GM19467 (cell line): ENCODE measurements at regions not wholly inside any gene's neighbourhood (a gene's known extent, or its start where the extent isn't known, plus 50 kb on each side); places are given as distances from the start of the nearest gene placed in this dataset.
A peak's percentile ranks its signal among the peaks of the same experiment; 100 is the strongest.
"Not testable (repeated sequence)": the region's sequence is repeated elsewhere in the genome, so short reads cannot be mapped to it uniquely, and the experiment has no call there.

ENCODE experiments used
- ATAC-seq: cut with Tn5 transposase; IDR thresholded peaks from one replicate; pipeline ENCODE4 v1.9.1; 2021; ENCODE audit warnings: mild to moderate bottlenecking, moderate library complexity; ENCODE audit not compliant: unreplicated experiment

GRCh38 chr6:170087941-170088581, 202.8 kb downstream of the DLL1 start:
- ATAC-seq, result peak; percentile 53

GRCh38 chr6:170087421-170087780, 203.5 kb downstream of the DLL1 start:
- not testable (repeated sequence) for ATAC-seq

DNA sequence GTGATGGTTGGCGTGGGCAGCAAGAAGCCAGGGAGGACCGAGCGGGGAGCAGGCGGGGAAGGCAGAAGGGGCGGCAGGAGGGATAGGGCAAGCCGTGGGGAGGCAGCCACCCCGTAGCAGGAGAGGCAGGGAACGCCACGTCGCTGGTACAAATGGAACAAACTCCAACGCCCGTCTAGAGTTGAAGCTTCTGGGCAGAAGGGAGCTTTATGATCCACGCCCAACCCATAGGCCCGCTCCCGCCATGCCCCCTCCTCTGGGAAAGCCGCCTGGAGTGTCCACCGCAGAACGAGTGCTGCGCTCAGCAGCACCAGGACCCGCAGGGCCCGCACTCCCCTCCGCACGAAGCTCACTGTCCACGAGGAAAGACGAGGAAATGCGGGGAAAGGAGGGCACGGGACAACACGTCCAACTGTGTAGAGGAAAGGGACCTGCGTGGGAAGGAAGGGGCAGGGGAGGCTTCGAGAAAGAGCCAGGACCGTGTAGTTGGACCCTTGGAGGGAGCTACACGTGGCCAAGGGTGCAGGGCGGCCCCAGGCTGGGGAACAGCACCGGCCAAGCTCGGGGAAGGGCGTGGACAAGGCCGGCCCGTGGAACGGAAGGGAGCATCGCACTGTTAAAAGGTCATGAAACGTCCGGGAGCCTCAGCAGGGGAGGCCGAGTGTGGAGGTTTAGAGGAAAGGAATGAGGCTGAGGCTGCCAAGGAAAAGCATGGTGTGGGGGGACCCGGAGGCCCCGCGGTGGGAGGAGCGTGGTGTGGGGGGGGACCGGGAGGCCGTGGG, 204.0 kb downstream of the DLL1 start:
- no peak for ATAC-seq

DNA sequence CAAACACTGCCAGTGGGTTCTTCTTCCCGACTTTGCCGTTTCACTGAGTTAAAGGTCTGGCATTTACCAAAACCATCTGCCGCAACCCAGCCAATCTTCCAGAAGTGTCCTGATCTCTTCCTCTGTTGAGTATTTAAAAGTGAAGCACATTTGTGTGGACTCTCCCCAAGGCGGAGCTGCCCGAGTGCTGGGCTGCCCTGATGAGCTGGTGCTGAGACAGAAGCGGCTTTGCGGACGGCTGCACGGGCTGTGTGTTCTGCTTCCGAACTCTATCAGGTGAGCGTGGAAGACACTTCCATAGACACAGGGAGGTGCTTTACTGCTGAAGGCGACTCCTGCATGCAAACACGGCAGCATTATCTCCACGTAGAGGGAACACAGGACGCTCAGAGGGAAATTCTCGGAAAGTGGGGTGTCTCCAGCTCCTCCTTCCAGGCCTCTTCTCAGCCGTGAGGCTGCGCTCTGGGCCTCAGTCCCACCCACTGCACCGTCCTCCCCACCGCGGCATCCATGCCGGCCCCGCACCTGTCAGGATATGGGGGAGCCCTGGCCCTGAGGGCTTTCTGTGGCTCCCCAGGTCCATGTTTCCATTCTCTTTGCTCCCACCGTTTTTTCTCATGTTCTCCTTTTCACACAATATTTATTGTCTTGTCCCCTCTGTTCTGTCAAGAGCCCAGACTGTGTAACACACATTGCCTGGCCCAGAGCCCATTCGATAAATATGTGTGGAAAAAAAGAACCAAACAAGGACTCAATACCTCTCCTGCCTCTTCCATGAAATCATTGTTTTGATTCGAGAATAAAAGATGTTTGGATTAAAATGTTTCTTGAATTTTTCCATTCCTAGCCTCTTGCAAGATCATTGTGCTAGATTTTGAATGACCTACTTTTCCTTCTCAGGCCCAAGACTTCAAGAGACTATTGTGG, 205.1 kb downstream of the DLL1 start:
- no peak for ATAC-seq

GRCh38 chr6:170084166-170084730, 206.6 kb downstream of the DLL1 start:
- no peak for ATAC-seq

DNA sequence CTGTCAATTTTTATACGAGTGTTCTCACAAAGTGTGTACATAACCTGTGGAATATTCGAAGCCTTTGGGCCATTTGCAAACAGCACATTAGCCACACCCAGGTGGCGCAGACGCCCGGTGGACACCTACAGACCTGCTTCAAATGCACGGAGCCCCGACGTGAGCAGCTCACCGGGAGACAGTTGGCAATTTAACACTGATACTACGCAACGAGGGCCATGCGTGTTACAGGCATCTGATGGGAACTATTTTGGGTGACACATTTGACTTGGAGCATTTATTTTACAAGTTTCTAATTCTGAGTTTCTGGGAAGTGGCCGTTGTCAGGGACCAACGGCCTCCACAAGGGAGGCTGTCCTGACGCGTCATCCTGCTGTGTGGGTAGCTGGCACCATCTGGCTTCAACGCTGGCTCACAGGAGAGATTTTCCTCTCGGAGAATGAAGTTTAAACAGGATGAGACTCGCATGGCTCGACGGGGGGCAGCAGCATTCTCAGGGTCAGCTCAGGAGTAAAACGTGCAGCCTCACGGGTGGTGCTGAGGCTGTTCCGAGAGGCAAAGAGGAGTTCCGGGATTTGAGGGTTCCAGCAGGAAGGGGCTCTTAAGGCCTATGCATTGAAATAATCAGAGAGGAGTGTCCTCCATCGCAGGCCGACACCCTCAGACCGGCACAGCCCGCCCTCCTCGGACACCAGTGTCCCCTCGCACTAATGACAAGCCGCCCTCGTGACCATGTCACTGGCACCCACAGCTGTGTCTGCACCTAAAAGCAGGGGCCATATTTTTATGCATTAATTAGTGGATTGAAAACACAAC, 207.4 kb downstream of the DLL1 start:
- no peak for ATAC-seq

GRCh38 chr6:170082531-170083187, 208.2 kb downstream of the DLL1 start:
- ATAC-seq, result no peak

- no peak for ATAC-seq
These were observed 208.8 kb downstream of the DLL1 start for GRCh38 chr6:170082067-170082466.

- ATAC-seq, result no peak
These were observed 209.3 kb downstream of the DLL1 start for GRCh38 chr6:170081556-170081955.

GRCh38 chr6:170080828-170081371, 210.0 kb downstream of the DLL1 start:
- ATAC-seq, result no peak

GRCh38 chr6:170080169-170080827, 210.6 kb downstream of the DLL1 start:
- no peak for ATAC-seq

DNA sequence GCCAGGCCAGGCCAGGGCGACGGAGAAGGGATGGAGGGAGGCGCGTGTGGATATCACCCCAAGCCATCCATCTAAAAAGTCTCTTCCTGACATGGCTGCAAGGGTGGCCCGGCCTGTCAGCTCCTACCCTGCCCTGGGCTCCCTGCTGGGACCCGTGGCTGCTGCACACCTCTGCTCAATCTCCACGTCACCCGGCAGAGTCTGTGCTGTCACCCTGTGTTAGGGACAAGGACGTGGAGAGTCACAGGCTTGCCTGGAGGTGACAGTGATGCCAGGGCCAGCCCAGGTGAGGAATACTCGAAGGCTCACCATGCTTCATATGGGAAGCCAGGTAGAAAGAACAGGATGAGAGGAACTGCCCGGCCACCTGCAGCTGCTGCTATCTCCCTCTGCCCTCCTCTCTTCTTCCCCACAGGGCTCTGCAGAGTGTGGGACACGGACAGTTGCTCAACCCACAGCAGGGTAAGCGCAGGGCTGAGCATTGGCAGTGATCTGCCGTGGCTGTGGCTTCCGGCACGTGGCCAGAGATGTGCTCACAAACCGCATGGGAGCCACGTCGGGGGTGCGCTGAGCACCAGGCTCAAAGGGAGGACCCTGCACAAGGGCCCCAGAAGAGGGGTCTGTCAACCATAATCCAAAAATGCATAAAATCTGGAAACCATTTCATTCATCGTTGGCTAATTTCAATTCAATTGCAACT, 214.3 kb downstream of the DLL1 start:
- ATAC-seq, result no peak

DNA sequence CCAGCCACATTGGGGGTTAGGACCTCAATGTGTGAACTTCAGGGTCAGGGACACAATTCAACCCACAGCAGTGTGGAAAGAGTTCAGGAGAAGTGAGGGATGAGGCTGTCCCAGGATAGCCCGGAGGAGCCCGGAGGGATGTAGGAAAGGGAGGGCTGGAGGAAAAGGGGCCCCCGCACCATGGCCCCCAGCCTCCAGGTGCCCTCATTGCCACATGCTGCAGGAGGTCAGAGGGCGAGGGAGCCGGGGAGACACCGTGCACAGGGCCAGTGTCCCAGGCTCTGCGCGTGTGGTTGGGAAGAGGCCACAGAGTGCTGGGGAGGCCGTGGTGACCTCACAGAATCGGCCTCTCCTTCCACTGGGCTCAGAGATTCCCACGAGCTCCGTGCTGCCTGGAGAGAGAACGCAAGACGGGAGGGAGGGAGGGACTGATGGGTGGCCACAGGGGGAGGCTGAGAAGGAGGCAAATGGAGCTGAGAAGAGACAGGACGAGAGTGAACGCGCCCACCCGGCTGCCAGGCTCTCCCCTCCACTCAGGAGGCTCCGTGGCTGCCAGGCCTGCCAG, 215.1 kb downstream of the DLL1 start:
- ATAC-seq, result no peak

DNA sequence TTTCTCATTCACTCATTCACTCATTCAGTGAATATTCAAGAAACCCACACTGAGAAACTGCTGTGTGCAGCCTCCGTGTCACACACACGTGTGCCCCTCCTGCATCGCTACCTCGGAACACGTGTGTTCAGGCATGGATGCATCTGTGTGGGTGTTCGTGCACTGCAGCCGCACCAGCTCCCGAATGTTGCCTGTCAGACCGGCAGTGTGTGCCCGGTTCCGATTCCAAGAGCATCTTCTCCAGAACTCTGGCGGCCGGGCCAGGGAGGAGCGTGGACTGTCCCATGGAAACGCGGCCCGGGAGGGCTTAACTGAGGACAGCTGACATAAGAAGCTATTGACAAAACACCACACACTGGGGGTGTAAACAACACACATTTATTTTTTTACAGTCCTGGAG, 216.0 kb downstream of the DLL1 start:
- no peak for ATAC-seq

- no peak for ATAC-seq
These were observed 216.4 kb downstream of the DLL1 start for GRCh38 chr6:170074435-170074834.

GRCh38 chr6:170073846-170074245, 217.0 kb downstream of the DLL1 start:
- ATAC-seq, result no peak

- no peak for ATAC-seq
These were observed 218.6 kb downstream of the DLL1 start for GRCh38 chr6:170072246-170072645.

DNA sequence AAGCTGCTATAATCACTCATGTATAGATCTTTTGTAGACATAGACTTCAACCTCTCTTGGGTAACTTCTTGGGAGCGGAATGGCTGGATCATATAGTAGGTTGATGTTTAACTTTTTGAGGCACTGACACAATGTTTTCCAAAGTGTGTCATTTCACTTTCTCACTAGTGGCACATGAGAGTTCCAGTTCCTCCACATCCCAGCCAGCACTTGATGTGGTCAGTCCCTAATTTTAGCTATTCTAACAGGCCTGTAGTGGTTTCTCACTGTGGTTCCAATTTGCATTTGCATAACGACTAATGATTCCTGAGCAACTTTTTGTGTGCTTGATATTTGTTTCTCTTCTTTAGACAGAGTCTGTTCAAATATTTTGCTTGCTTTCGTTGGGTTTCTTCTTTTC, 221.3 kb downstream of the DLL1 start:
- ATAC-seq, result no peak
